CD4-positive, alpha-beta T cell treated with Interleukin-17A for 4 hours (primary cell): ENCODE measurements at regions not wholly inside any gene's neighbourhood (a gene's known extent, or its start where the extent isn't known, plus 50 kb on each side); places are given as distances from the start of the nearest gene placed in this dataset.
A peak's percentile ranks its signal among the peaks of the same experiment; 100 is the strongest.

ENCODE experiments used
- DNase-seq: peaks from one replicate; pipeline ENCODE4 v3.0.0-alpha.2; 2020; ENCODE audit warnings: mixed read lengths

DNA sequence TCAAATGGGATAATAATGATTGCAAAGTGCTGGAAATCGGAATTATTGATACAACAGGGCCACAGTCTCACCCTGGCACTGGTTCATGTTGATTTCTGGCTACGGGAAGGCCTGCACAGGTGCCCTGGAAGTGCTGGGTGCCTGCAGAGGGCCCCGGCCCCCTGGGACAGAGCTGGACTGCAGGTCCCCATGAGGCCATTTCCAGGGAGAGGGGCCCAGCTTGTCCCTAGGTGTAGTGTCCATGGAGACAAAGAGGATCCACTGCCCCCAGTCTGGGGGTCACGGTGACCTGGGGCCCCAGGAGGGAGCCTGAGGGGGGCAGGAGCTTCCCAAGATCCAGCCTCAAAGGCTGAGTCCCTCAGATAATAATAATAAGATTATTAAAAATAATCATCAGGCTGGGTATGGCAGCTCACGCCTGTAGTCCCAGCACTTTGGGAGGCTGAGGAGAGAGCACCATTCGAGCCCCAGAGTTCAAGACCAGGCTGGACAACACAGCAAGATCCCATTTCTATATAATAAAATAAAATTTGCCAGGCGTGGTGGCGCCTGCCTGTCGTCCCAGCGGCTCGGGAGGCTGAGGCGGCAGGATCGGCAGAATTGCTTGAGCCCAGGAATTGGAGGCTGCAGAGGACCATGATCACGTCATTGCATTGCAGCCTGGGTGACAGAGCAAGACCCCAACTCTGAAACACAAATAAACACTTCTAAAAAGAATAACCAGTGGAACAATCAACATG, 98.1 kb downstream of the MICALL2 start:
- no peak for DNase-seq

DNA sequence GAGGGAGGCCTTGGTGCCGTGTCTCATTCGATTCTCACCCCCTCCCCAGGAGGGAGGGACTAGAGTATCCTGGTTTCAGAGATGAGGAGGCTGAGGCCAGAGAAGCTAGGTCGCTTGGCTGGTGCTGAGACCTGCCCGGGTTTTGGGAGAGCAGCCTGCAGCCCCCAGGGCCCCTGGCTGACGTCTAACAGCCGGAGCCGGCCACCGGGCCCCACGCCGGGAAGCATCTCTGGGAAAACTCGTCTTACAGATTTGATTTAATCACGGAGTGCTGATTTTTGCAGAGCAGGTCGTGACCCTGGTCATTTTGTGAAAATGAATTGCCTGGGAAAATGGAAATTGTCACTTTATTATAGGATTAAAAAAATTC, 97.5 kb downstream of the MICALL2 start:
- no peak for DNase-seq

DNA sequence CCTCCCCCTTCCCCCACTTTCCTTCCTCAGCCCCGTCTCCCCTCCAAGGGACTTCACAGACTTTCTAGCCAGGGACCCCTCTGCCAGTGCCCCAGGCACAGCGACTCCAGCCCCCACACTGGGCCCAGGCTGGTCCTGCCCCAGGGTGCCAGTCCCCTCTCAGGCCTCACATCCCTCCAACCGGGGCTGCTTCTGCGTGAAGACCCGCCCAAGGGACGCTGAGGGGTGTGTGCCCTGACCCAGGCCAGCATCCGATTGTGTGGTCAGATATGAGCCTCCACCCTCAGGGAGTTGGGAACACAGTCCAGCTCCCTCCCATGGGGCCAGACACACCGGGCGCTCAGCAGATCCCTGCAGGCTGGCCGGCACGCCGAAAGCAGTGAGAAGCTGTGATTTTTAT, 97.0 kb downstream of the MICALL2 start:
- DNase-seq = no peak

DNA sequence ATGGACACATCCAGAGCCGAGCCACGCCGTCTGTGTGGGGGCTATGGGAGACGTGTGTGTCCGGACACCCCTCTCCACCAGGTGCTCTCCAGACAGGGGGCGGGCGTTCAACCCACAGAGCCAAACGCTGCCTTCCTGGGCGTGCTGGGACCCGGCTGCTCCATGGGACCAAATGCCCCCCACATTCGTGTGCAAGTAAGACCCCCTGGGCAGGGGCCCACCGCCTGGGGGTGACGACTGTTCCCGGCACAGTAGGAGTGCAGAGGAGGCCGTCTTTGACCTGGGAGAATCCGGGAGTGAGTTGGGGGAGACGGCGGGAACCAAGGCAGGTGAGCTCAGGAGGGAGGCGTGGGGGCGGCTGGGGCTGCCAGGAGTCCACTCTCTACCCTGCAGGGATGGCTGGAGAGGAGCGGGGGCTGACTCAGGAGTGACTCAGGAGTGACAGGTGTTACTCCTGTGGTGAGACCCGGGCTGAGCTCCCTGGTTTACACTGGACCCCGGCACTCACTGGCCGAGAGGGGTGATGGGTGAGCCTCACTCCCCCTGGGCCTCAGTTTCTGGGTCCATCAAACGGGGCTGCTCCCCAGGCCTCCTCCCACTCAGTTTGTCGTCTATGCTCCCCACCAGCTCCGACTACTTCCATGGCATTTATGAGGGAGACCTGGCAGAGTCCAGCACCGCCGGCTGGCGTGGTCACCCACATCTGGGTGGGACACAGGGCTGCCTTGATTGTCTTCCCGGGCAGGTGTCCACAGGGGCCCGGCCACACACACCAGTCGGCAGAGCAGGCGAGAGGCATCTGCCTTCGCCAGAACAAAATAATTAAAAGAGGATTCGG, 95.0 kb downstream of the MICALL2 start:
- no peak for DNase-seq

DNA sequence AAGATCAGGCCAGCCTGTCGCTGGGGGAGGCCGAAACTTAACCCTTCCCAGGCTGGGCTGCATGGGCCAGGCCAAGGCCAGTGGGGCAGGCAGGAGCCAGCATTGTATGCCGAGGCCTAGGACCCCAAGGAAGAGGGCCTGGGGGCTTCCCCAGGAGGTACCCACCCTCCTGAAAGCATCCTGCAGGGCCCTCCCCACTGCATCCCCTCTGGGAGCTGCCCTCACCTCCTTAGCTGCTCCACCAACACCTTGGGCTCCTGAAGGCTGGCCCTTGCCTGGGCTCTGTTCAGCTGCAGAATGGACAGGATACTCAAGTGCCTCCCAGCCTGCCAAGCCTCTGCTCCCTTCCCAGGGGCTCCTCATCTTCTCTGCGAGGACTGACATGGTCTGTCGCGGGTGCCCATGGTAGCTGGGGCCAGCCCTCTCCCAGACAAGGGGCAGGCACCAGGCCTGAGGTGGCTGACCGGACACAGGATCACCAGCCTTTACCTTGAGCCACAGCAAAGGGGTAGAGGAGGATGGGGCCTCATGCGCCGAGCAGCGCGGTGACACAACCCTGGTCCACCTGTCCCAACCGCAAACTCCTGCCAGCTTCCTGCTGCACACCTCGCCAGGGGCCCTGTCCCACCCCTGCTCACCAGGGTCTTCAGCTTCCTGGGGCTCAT, 94.2 kb downstream of the MICALL2 start:
- no peak for DNase-seq

DNA sequence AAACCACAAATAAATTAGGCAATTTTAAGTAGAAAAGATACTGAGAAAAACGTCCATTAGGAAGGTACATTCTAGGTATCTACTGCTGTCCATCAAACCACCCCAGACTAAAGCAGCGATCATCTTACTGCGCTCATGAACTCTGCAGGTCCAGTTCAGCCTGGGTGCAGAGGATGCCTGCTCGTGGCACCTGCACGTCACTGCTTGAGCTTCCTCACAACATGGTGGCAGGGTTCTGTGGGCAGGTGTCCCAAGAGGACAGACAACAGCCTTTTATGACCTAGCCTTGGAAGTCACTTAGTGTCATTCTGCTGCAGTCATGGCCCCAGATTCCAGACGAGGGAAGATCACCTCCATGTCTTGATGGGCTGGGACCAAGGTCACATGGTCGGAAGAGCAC, 93.4 kb downstream of the MICALL2 start:
- no peak for DNase-seq

DNA sequence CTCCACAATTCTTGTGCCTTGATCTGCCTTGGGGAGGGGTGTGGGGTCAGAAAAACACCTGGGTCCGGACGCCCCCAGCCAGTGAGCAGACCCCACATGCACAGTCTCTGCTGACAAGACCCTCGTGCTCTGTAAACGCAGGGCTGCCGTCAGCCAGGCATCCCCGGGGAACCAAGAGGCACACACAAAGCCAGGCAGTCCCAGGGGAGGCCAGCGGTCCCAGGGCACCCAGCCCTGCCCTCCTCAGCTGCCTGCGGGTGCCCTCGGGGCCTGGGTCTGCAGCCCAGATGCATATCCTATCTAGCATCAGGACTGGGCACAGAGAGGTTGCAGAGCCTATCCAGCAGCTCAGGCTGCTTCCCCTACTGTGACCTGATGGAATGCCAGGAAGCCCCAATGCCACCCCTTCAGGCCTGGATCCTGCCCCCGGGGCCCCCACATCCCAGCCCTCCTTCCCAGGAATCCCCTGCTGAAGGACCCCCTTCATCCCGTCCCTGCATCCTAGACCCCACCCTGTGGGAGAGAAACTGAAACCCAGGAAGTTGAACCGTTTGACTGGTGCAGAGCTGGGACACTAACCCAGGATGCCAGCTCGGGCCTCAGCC, 92.4 kb downstream of the MICALL2 start:
- no peak for DNase-seq

DNA sequence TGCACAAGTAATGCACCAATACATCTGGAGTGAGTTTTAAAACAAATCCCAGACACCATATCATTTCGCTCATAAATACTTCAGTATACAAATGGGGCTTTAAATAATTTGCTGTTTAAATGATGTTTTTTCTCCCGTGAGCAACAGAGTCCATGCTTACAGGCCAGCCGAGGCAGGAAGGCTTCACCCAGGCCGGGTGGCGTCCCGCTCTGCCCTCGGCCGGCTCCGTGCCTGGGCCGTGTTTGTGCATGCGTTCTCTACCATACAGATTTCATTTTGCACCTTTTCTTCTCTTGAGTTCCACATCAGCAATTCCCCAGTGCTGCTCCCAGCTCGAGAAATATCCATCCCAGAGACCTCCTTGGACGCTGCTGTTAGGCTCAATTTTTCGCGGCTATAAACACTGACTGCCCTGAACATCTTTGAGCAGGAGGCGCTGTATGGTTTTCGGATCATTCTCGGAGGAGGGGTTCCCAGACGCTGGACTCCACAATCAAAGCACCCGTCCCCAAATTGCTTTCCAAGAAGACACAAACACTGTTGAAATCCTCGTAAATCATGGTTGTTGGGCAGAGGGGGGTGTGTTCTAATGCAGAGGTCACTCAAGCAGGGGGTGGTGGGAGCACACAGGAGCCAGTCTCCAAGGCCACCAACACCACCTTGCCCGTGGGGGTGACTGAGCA, 91.6 kb downstream of the MICALL2 start:
- no peak for DNase-seq

DNA sequence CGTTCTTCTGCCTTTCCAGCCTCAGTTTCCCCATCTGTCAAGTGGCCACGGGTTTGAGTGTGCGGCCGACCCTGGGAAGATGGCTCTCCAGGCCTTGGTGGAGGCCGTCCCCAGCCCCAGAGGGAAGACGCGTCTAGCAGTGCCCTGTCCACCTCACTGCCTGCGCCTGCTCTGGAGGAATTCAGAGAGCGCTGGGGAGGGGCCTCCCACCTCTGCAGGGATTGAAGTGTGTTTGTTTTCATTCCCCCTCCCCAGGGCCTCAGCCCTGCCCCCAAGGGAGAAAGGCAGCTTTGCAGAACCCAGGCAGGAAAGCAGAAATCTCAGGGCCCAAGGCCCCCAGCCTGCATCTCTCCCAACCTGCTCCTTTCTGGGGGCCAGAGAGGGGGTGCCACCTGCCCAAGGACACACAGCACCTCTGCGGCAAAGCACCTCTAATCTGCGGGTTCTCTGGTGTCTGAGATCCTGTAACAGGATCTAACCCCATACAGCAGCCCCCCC, 91.0 kb downstream of the MICALL2 start:
- no peak for DNase-seq

DNA sequence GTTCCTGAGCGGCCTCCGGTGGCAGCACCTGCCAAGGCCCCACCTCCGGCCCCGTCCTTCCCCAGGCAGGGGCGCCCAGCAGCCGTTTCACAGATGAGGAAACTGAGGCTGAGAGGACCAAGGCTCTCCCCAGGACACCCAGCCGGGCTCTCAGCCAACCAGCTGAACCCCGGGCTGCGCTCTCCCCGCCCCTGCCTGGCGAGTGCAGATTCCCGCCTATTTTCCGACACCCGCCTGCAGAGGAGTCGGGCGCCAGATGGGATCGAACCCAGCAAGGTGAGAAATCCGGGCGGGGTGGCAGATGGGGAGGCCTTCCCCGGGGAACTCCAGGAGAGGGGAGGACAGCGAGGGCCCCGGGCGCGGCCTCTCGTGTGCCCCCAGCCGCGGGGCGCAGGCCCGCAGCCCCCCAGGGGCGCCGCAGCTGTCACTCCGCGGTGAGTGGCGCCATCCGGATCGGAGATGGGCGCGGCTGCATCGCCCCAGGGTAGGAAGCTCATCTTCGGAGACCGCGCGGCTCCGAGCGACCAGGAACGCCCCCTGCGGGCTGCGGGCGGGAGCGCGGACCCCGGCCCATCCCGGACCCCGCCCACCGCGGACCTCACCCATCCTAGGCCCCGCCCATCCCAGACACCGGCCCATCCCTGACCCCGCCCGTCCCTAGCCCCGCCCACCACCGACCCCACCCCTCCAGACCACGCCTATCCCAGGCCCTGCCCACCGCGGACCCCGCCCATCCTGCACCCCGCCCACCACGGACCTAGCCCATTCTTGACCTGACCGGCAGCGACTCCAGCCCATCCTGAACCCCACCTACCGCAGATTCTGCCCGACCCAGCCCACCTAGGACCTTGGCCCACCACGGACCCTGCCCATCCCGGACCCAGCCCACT, 90.3 kb downstream of the MICALL2 start:
- DNase-seq = peak; percentile 21

DNA sequence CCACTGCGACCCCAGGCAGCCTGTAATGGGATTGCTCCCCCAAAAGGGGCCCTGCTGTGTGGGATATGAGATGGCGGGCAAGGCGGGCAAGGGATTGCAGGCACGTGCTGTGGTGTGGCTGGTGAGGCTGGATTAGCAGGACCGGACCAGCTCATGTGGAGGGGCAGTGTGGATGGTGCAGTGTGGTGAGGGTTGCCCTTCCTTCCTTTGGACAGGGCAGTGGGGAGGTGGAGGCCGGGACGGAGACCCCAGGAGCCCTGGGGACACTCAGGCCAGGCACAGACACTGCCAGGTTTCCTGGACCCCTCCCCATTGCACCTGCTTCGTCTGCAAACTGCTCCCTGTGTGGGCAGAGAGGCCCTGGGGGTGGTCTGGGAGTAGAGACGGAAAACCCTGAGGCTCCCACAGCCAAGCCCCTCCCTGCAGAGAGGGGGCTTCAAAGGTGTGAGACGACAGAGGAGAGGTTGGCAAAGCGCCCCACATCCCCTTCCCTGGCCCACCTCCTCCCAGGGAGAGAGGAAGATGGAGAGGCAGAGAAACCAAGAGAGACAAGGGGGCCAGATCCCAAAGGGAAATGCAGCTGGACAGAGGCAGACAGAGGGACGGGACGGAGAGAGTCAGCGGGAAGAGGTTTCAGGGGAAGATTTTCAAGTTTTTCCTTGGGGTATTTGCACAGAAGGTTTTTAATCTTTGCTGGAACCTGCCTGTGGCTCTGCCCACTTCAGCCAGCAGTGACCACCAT, 89.2 kb downstream of the MICALL2 start:
- DNase-seq = no peak

DNA sequence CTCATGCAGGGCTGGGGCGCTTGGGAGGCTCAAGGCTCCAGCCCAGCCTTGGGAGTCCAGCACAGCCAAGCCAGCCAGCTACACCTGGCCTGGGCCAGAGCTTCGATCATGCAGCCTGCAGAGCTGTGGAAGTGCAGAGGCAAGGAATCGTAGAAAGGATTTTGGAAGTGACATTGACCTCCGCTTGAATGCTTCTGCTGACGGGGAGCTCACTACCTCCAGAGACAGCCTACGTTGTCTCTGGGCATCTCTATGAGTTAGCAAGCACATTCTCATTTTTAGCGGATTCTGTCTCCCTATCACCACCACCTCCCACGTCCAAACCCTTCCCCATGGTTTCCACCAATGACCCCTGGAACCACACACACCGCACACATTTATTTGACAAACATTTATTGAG, 88.5 kb downstream of the MICALL2 start:
- no peak for DNase-seq

DNA sequence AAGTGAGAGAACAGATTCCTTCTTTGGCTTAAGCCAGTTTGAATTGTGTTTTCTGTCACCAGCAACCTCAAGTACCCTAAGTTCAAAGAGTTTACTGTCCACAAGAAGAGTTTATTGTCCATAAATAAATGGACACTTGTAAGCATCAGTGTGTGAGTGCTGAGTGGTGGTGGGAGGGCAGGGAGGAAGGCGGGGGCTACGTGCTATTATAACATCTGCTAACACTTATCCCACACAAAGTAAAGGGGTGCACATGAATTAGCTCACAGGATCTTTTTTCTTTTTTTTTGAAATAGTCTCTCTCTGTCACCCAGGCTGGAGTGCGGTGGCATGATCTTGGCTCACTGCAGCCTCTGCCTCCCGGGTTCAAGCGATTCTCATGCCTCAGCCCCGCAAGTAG, 87.2 kb downstream of the MICALL2 start:
- DNase-seq = no peak

DNA sequence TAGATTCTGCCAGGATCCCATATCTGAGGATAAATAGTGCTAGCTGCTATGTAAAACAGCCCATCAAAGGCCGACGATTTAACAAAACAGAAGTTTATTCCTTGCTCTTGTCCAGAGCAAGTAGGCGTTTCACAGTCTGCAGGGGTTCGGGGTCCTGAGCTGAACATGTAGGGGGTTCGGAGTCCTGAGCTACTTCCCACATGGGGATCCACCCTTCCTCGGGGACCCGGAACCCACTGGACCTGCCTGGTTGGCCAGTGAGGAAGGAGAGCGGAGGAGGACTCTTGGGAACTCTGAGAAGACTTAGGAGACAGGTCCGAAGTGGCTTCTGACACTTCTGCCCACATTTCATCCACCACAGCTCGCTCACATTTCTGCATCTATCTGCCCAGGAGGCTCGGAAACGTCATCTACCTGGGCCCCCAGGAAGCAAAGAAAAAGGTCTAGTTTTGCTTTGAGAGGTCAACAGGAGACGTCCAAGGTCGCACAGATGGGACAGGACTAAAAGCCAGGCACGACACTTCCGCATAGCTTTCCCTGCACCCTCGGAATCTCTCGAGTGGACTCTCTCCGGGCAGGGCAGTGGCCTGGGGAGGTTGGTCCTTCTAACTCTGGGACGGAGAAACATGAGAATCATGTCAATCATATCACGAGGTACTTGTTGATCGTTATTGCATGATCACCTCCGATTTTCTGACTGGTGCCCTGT, 86.4 kb downstream of the MICALL2 start:
- DNase-seq = no peak

DNA sequence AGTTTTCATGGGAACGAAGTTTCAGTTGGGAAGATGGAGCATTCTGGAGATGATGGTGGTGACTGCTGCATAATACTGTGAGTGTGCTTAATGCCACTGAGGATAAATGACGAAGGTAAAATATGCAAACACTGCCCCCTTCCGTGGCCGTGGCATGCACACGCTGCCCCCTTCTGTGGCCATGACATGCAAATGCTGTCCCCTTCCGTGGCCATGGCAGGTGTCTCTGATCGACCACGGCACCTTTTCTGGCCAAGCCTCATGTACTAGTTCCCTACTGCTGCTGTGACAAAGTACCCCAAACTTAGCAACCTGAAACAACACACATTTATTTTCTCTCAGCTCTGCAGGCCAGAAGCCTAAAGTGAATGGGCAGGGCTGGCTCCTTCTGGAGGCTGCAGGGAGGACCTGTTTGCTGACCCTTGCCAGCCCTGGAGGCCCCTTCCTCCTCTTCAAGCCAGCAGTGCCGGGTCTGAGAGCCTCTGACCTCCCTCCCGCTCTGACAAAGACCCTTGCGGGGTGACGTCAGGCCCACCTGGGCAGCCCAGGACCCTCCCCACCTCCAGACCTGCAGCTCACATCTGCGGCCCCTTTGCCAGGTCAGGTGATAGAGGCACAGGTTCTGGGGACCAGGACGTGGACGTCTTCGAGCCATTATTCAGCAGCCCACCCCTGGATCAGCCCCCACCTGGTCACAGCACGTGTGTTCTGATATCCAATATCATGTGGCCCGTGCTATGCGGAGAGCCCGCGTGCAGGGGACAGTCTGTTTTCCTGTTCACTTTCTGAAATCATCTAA, 82.0 kb downstream of the MICALL2 start:
- no peak for DNase-seq

DNA sequence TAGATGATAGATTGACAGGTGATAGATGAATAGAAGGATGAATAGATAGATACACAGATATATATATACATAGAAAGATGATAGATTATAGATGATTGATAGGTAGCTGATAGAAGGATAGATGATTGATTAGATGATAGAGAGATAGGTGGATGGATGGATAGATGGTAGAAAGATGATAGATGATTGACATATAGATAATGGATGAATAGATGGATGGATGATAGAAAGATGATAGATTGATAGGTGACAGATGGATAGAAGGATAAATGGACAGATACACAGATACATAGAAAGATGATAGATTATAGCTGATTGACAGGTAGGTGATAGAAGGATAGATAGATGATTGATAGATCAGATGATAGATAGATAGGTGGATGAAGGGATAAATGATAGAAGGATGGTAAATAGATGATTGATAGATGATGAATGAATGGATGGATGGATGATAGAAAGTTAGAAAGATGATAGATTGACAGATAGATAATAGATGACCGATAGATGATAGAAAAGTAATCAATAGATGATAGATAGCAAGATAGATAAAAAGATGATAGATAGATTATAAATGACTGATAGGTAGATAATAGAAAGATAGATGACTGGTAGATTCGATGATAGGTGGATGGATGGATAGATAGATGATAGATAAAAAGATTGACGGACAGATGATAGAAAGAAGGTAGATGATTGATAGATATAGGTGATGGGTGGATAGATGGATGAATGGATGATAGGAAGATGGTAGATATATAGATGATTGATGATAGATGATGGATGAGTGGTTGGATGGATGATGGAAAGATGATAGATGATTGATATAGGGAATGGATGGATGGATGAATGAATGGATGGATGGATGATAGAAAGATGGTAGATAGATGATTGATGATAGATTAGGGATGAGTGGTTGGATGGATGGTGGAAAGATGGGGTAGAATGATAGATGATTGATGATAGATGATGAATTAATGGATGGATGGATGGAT, 80.4 kb downstream of the MICALL2 start:
- no peak for DNase-seq

DNA sequence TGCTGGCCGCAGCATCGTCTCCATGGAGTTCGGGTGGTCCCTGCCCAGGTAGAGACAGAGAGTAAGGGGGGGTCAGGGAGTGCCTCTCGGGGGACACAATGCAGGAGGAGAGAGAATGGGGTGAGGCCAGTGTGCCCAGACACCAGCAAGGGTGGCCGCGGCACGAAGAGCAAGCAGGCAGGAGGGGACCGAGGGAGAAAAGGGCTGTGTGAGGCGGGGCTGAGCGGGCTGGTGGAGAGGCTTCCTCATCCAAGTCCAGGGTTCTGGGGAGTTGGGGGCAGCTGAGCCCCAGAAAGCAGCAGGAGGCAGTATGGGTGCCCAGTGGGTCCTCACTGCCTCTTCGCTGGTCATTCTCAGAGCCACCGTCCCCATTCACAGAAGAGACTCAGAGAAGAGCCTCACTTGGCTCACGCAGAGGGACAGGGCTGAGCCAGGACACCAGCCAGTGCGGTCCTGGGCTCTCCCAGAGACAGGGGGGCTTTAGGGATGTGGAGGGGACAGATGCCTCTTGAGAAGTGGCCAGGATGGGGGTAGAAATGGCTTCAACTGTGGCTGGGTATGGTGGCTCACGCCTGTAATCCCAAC, 78.9 kb downstream of the MICALL2 start:
- no peak for DNase-seq
